ENCODE measurements at regions not wholly inside any gene's neighbourhood (a gene's known extent, or its start where the extent isn't known, plus 50 kb on each side); places are given as distances from the start of the nearest gene placed in this dataset.

- TF ChIP-seq RNF2 (IDR thresholded peaks at IDR 0.05; ENCODE audit: borderline replicate concordance, low read depth, low read length, missing control alignments, poor library complexity, severe bottlenecking) (no peak), CTCF (IDR thresholded peaks at IDR 0.05; ENCODE audit: control extremely low read depth in 1 of 3, insufficient read depth in 1 of 3, low read depth in 1 of 3, low read length in 3 of 3) (no peak), POLR2AphosphoS5 (IDR thresholded peaks at IDR 0.05; ENCODE audit: low read depth, low read length) (no peak), JUN (IDR thresholded peaks at IDR 0.05; ENCODE audit: low read depth, low read length) (no peak), TEAD4 (IDR thresholded peaks at IDR 0.05; ENCODE audit: low read depth, low read length) (no peak)
Observed at GRCh38 chr13:97848886-97849285, 104.6 kb upstream of the IPO5 start.
